DOHH2 (cell line): ENCODE measurements at regions not wholly inside any gene's neighbourhood (a gene's known extent, or its start where the extent isn't known, plus 50 kb on each side); places are given as distances from the start of the nearest gene placed in this dataset.

Experiments used
- H3F3A ChIP-seq: fragments of 200-600 bp; sonication (generic), shearing (Covaris generic); 2 replicates; pipeline ENCODE4 v1.6.0; 2016; ENCODE audit warnings: antibody characterized with exemption, mild to moderate bottlenecking; ENCODE audit not compliant: control insufficient read depth, insufficient read depth
- H3K27ac ChIP-seq: fragments of 200-600 bp; sonication (generic); 2 replicates; pipeline ENCODE4 v1.5.1; 2014; ENCODE audit warnings: low read depth, mild to moderate bottlenecking, low read length, moderate library complexity
- H3K27me3 ChIP-seq: fragments of 200-600 bp; sonication (generic); 2 replicates; pipeline ENCODE4 v1.6.1; 2014; ENCODE audit warnings: mild to moderate bottlenecking, low read length, mixed read lengths; ENCODE audit not compliant: control insufficient read depth
- H3K36me3 ChIP-seq: fragments of 200-600 bp; sonication (generic); 2 replicates; pipeline ENCODE4 v1.6.1; 2014; ENCODE audit warnings: mild to moderate bottlenecking, low read length, moderate library complexity, mixed read lengths; ENCODE audit not compliant: control insufficient read depth
- H3K4me1 ChIP-seq: fragments of 200-600 bp; sonication (generic); 2 replicates; pipeline ENCODE4 v1.6.1; 2014; ENCODE audit warnings: mild to moderate bottlenecking, low read length, mixed read lengths; ENCODE audit not compliant: control insufficient read depth
- H3K4me2 ChIP-seq: fragments of 200-600 bp; sonication (generic); 2 replicates; pipeline ENCODE4 v1.6.0; 2014; ENCODE audit warnings: mild to moderate bottlenecking, low read length, moderate library complexity
- H3K4me3 ChIP-seq: fragments of 200-600 bp; sonication (generic); 2 replicates; pipeline ENCODE4 v1.5.1; 2014; ENCODE audit warnings: mild to moderate bottlenecking, low read length, mixed read lengths
- H3K79me2 ChIP-seq: fragments of 200-600 bp; sonication (generic); 2 replicates; pipeline ENCODE4 v1.6.1; 2014; ENCODE audit warnings: mild to moderate bottlenecking, low read length, mixed read lengths; ENCODE audit not compliant: control insufficient read depth
- H3K9me2 ChIP-seq: fragments of 200-600 bp; sonication (generic); replicated peaks from 2 replicates; pipeline ENCODE4 v1.6.1; 2014; ENCODE audit warnings: mild to moderate bottlenecking, low read length, mixed read lengths; ENCODE audit not compliant: control insufficient read depth
- H3K9me3 ChIP-seq: fragments of 200-600 bp; sonication (generic); 2 replicates; pipeline ENCODE4 v1.6.1; 2014; ENCODE audit warnings: antibody characterized with exemption, low read length, mixed read lengths; ENCODE audit not compliant: control insufficient read depth, insufficient read depth
- H4K20me1 ChIP-seq: fragments of 200-600 bp; sonication (generic); 2 replicates; pipeline ENCODE4 v1.6.0; 2014; ENCODE audit warnings: low read depth, mild to moderate bottlenecking, antibody characterized with exemption, low read length, moderate library complexity; ENCODE audit not compliant: control insufficient read depth, insufficient read depth
- CTCF ChIP-seq: fragments of 200-600 bp; sonication (generic); IDR thresholded peaks from one replicate; pipeline ENCODE4 v1.5.1; 2014; ENCODE audit warnings: antibody characterized with exemption, mild to moderate bottlenecking, low read depth, low read length; ENCODE audit not compliant: poor library complexity, severe bottlenecking
- EZH2phosphoT487 ChIP-seq: fragments of 200-600 bp; sonication (generic); IDR thresholded peaks from 2 replicates; pipeline ENCODE4 v1.6.1; 2017; ENCODE audit warnings: borderline replicate concordance, mild to moderate bottlenecking, antibody characterized with exemption, low read length, moderate library complexity, mixed read lengths

GRCh38 chr21:19237608-19238007, 834.0 kb upstream of the TMPRSS15 start:
- no peaks in the 10 kb centered on the region for H3K79me2 ChIP-seq
- H3K4me1 ChIP-seq = no peaks in the 10 kb centered on the region
- H3K9me3 ChIP-seq = no peaks in the 10 kb centered on the region
- no peak for TF ChIP-seq CTCF
- TF ChIP-seq EZH2phosphoT487 = no peak
- no peak overlapping the region for H3K4me3 ChIP-seq
- no peak overlapping the region for H3K4me2 ChIP-seq
- no peaks in the 10 kb centered on the region for H3K9me2 ChIP-seq
- H3K36me3 ChIP-seq = no peaks in the 10 kb centered on the region
- no peaks in the 10 kb centered on the region for H4K20me1 ChIP-seq
- no peaks in the 10 kb centered on the region for H3F3A ChIP-seq
- no peaks in the 10 kb centered on the region for H3K27me3 ChIP-seq
- H3K27ac ChIP-seq = no peak overlapping the region

- H3K27me3 ChIP-seq = no peaks in the 10 kb centered on the region
These were observed 836.1 kb upstream of the TMPRSS15 start for GRCh38 chr21:19239696-19240095.

GRCh38 chr21:19244502-19245187, 841.1 kb upstream of the TMPRSS15 start:
- H3K4me2 ChIP-seq = no peak overlapping the region
- no peaks in the 10 kb centered on the region for H4K20me1 ChIP-seq
- no peak overlapping the region for H3K27ac ChIP-seq
- H3K4me3 ChIP-seq = no peak overlapping the region
- TF ChIP-seq EZH2phosphoT487 (no peak), CTCF (no peak)
- H3K79me2 ChIP-seq = no peaks in the 10 kb centered on the region
- no peaks in the 10 kb centered on the region for H3F3A ChIP-seq
- no peaks in the 10 kb centered on the region for H3K27me3 ChIP-seq
- peaks cover 19% of the 10 kb centered on the region; the same call in 1 of the 2 replicates for H3K9me3 ChIP-seq
- no peaks in the 10 kb centered on the region for H3K4me1 ChIP-seq
- no peaks in the 10 kb centered on the region for H3K9me2 ChIP-seq
- no peaks in the 10 kb centered on the region for H3K36me3 ChIP-seq

More at GRCh38 chr21:19239696-19240095, 836.1 kb upstream of the TMPRSS15 start:
- Histone ChIP-seq H3K27ac (no peak overlapping the region), H4K20me1 (no peaks in the 10 kb centered on the region), H3K36me3 (no peaks in the 10 kb centered on the region), H3K4me1 (no peaks in the 10 kb centered on the region), H3F3A (no peaks in the 10 kb centered on the region), H3K9me3 (peaks cover 3% of the 10 kb centered on the region; the same call in 1 of the 2 replicates), H3K4me2 (no peak overlapping the region), H3K79me2 (no peaks in the 10 kb centered on the region), H3K9me2 (no peaks in the 10 kb centered on the region), H3K4me3 (no peak overlapping the region)
- TF ChIP-seq CTCF (no peak), EZH2phosphoT487 (no peak)
